ENCODE measurements at regions not wholly inside any gene's neighbourhood (a gene's known extent, or its start where the extent isn't known, plus 50 kb on each side); places are given as distances from the start of the nearest gene placed in this dataset.

GRCh38 chr2:64862623-64863022 is 126.6 kb upstream of the SLC1A4 start:
- TF ChIP-seq EZH2 (IDR thresholded peaks at IDR 0.05; ENCODE audit: borderline replicate concordance, low read depth, low read length, poor library complexity, severe bottlenecking) (no peak), CTCF (conservative IDR thresholded peaks at IDR 0.05; ENCODE audit: low read depth, low read length) (no peak)
- no peaks in the 10 kb centered on the region for H3K36me3 ChIP-seq (ENCODE audit: insufficient read depth, low read length, poor library complexity, severe bottlenecking)
- POLR2A ChIA-PET (ENCODE audit: low non-redundant PET): no interaction called here
- intact Hi-C loops (cut with micrococcal nuclease; ENCODE audit: unreplicated experiment): loop anchor here (5.0 to 10.0 kb wide), 3 partner anchors 95 to 818 kb away; no protein-coding TSS in a partner anchor
- no peaks in the 10 kb centered on the region for H3K9me3 ChIP-seq (ENCODE audit: low read depth, low read length, poor library complexity, severe bottlenecking)
- DNase-seq (ENCODE audit: low spot score): no peak
- H3K4me3 ChIP-seq (ENCODE audit: low read depth, low read length, poor library complexity, severe bottlenecking): no peak overlapping the region
- H3K27ac ChIP-seq (ENCODE audit: low read depth, low read length, poor library complexity, severe bottlenecking): no peak overlapping the region
- CTCF ChIA-PET: no interaction called here
- no peaks in the 10 kb centered on the region for H3K27me3 ChIP-seq (replicated peaks; ENCODE audit: insufficient read depth, low read depth, low read length, poor library complexity)
- no TSS peak for BruUV-seq (replicated peaks)
- H3K4me1 ChIP-seq (ENCODE audit: insufficient read depth, low read length, poor library complexity, severe bottlenecking): peaks cover 33% of the 10 kb centered on the region

GRCh38 chr2:64863097-64863820 is 125.9 kb upstream of the SLC1A4 start:
- Histone ChIP-seq H3K9me3 (ENCODE audit: low read depth, low read length, poor library complexity, severe bottlenecking) (no peaks in the 10 kb centered on the region), H3K4me1 (ENCODE audit: insufficient read depth, low read length, poor library complexity, severe bottlenecking) (peaks cover 27% of the 10 kb centered on the region), H3K36me3 (ENCODE audit: insufficient read depth, low read length, poor library complexity, severe bottlenecking) (no peaks in the 10 kb centered on the region), H3K4me3 (ENCODE audit: low read depth, low read length, poor library complexity, severe bottlenecking) (no peak overlapping the region), H3K27ac (ENCODE audit: low read depth, low read length, poor library complexity, severe bottlenecking) (no peak overlapping the region), H3K27me3 (replicated peaks; ENCODE audit: insufficient read depth, low read depth, low read length, poor library complexity) (no peaks in the 10 kb centered on the region)
- DNase-seq (ENCODE audit: low spot score): no peak
- intact Hi-C loops (cut with micrococcal nuclease; ENCODE audit: unreplicated experiment): loop anchor here (5.0 to 10.0 kb wide), 3 partner anchors 96 to 818 kb away; no protein-coding TSS in a partner anchor
- ChIA-PET CTCF (no interaction called here), POLR2A (ENCODE audit: low non-redundant PET) (no interaction called here)
- no TSS peak for BruUV-seq (replicated peaks)
- TF ChIP-seq CTCF (conservative IDR thresholded peaks at IDR 0.05; ENCODE audit: low read depth, low read length): no peak
- TF ChIP-seq EZH2 (IDR thresholded peaks at IDR 0.05; ENCODE audit: borderline replicate concordance, low read depth, low read length, poor library complexity, severe bottlenecking): no peak

- intact Hi-C loops (cut with micrococcal nuclease; ENCODE audit: unreplicated experiment): loop anchor here (1.0 to 10.0 kb wide), 6 partner anchors 219 to 820 kb away; partner anchors contain the start of gene AFTPH
- no peaks in the 10 kb centered on the region for H3K9me3 ChIP-seq (ENCODE audit: low read depth, low read length, poor library complexity, severe bottlenecking)
- POLR2A ChIA-PET (ENCODE audit: low non-redundant PET): interaction anchor here (0.6 kb wide), 1 partner anchor 79 kb away, joined by 31 read pairs; no protein-coding TSS in a partner anchor
- no peaks in the 10 kb centered on the region for H3K27me3 ChIP-seq (replicated peaks; ENCODE audit: insufficient read depth, low read depth, low read length, poor library complexity)
- H3K27ac ChIP-seq (ENCODE audit: low read depth, low read length, poor library complexity, severe bottlenecking): peak overlapping the region; percentile 84
- CTCF ChIA-PET: interaction anchor here (0.6 to 1.3 kb wide), 8 partner anchors 115 to 639 kb away, joined by 3 to 16 read pairs (median 4); partner anchors contain the start of gene SERTAD2
- no TSS peak for BruUV-seq (replicated peaks)
- peak; percentile 80 for DNase-seq (ENCODE audit: low spot score)
- peak overlapping the region; percentile 61 for H3K4me3 ChIP-seq (ENCODE audit: low read depth, low read length, poor library complexity, severe bottlenecking)
- TF ChIP-seq CTCF (conservative IDR thresholded peaks at IDR 0.05; ENCODE audit: low read depth, low read length): peak; percentile 63; the same call in 1 of the 2 replicates
- TF ChIP-seq EZH2 (IDR thresholded peaks at IDR 0.05; ENCODE audit: borderline replicate concordance, low read depth, low read length, poor library complexity, severe bottlenecking): no peak
- H3K4me1 ChIP-seq (ENCODE audit: insufficient read depth, low read length, poor library complexity, severe bottlenecking): peaks cover 12% of the 10 kb centered on the region
- H3K36me3 ChIP-seq (ENCODE audit: insufficient read depth, low read length, poor library complexity, severe bottlenecking): no peaks in the 10 kb centered on the region
These were observed 123.9 kb upstream of the SLC1A4 start for GRCh38 chr2:64865073-64865830.

Data from A673 (cell line).